ENCODE measurements at regions not wholly inside any gene's neighbourhood (a gene's known extent, or its start where the extent isn't known, plus 50 kb on each side); places are given as distances from the start of the nearest gene placed in this dataset.
"Not testable (repeated sequence)": the region's sequence is repeated elsewhere in the genome, so short reads cannot be mapped to it uniquely, and the experiment has no call there.

GRCh38 chr20:48489656-48490055 is 338.1 kb downstream of the PREX1 start:
- intact Hi-C loops (cut with DNase I) = no loop called here

GRCh38 chr20:48489046-48489463 is 338.7 kb downstream of the PREX1 start:
- H3K4me1 ChIP-seq = no peaks in the 10 kb centered on the region
- H3K9me3 ChIP-seq = no peaks in the 10 kb centered on the region
- DNase-seq (no peak), ATAC-seq (no peak)
- intact Hi-C loops (cut with DNase I) = no loop called here
- WGBS, 3 donors = 45 to 53% (median 51%) methylated on average over 10 to 12 of the region's 12 CpGs
- TF ChIP-seq CTCF (IDR thresholded peaks at IDR 0.05) = no peak
- H3K27ac ChIP-seq = no peak overlapping the region
- peaks cover 0 to 17% (median 9%) of the 10 kb centered on the region in 3 donors for H3K27me3 ChIP-seq (ENCODE audit: insufficient read depth in 3 of 3, low read length in 2 of 3)
- H3K36me3 ChIP-seq (ENCODE audit: insufficient read depth in 1 of 2, low read depth in 1 of 2) = no peaks in the 10 kb centered on the region
- H3K4me3 ChIP-seq = no peak overlapping the region

More at GRCh38 chr20:48489656-48490055, 338.1 kb downstream of the PREX1 start:
- DNase-seq (no peak), ATAC-seq (no peak)
- H3K4me1 ChIP-seq = no peaks in the 10 kb centered on the region
- no peaks in the 10 kb centered on the region for H3K9me3 ChIP-seq
- WGBS, 3 donors = 19 to 25% (median 19%) methylated on average over 8 of the region's 8 CpGs
- no peak for TF ChIP-seq CTCF (IDR thresholded peaks at IDR 0.05)
- H3K4me3 ChIP-seq = no peak overlapping the region
- H3K27me3 ChIP-seq (ENCODE audit: insufficient read depth in 3 of 3, low read length in 2 of 3) = peaks cover 0 to 17% (median 9%) of the 10 kb centered on the region in 3 donors
- no peak overlapping the region for H3K27ac ChIP-seq
- no peaks in the 10 kb centered on the region for H3K36me3 ChIP-seq (ENCODE audit: insufficient read depth in 1 of 2, low read depth in 1 of 2)

- DNase-seq; H3K4me1 ChIP-seq; intact Hi-C loops (cut with DNase I); ATAC-seq; H3K27ac ChIP-seq; H3K9me3 ChIP-seq; H3K4me3 ChIP-seq; H3K36me3 ChIP-seq (ENCODE audit: insufficient read depth in 1 of 2, low read depth in 1 of 2): not testable (repeated sequence)
- WGBS, 3 donors = 45 to 54% (median 54%) methylated on average over 7 to 9 of the region's 9 CpGs
- peaks cover 0 to 17% (median 9%) of the 10 kb centered on the region in 3 donors for H3K27me3 ChIP-seq (ENCODE audit: insufficient read depth in 3 of 3, low read length in 2 of 3)
Observed at GRCh38 chr20:48488334-48489034, 339.3 kb downstream of the PREX1 start.

- WGBS, 3 donors = 24 to 38% (median 29%) methylated on average over 7 of the region's 7 CpGs
- H3K36me3 ChIP-seq (ENCODE audit: insufficient read depth in 1 of 2, low read depth in 1 of 2) = no peaks in the 10 kb centered on the region
Observed at GRCh38 chr20:48486065-48486464, 341.7 kb downstream of the PREX1 start.

GRCh38 chr20:48485153-48485552 is 342.6 kb downstream of the PREX1 start:
- H3K36me3 ChIP-seq (ENCODE audit: insufficient read depth in 1 of 2, low read depth in 1 of 2); intact Hi-C loops (cut with DNase I); H3K27ac ChIP-seq; ATAC-seq; H3K9me3 ChIP-seq; DNase-seq; H3K4me3 ChIP-seq; H3K4me1 ChIP-seq: not testable (repeated sequence)
- WGBS, 3 donors = 71 to 78% (median 75%) methylated on average over 7 of the region's 7 CpGs
- peaks cover 0 to 12% (median 6%) of the 10 kb centered on the region in 3 donors for H3K27me3 ChIP-seq (ENCODE audit: insufficient read depth in 3 of 3, low read length in 2 of 3)

More at GRCh38 chr20:48486065-48486464, 341.7 kb downstream of the PREX1 start:
- Histone ChIP-seq H3K9me3 (no peaks in the 10 kb centered on the region), H3K27me3 (ENCODE audit: insufficient read depth in 3 of 3, low read length in 2 of 3) (peaks cover 0 to 12% (median 6%) of the 10 kb centered on the region in 3 donors), H3K4me1 (no peaks in the 10 kb centered on the region), H3K4me3 (no peak overlapping the region), H3K27ac (no peak overlapping the region)
- DNase-seq (no peak), ATAC-seq (no peak)
- intact Hi-C loops (cut with DNase I) = no loop called here
- TF ChIP-seq CTCF (IDR thresholded peaks at IDR 0.05) = no peak
